KMS-11 (cell line): ENCODE measurements at regions not wholly inside any gene's neighbourhood (a gene's known extent, or its start where the extent isn't known, plus 50 kb on each side); places are given as distances from the start of the nearest gene placed in this dataset.
"Not testable (repeated sequence)": the region's sequence is repeated elsewhere in the genome, so short reads cannot be mapped to it uniquely, and the experiment has no call there.

Experiments
- H2AFZ ChIP-seq: fragments of 200-600 bp; sonication (generic); 2 replicates; pipeline ENCODE4 v1.6.1; 2016; ENCODE audit warnings: antibody characterized with exemption, mixed run types, low read depth
- H3K27ac ChIP-seq: fragments of 200-600 bp; sonication (generic); 2 replicates; pipeline ENCODE4 v1.6.1; 2016; ENCODE audit warnings: mild to moderate bottlenecking, mixed run types
- H3K27me3 ChIP-seq: fragments of 200-600 bp; sonication (generic); 2 replicates; pipeline ENCODE4 v1.6.1; 2017; ENCODE audit warnings: mild to moderate bottlenecking, low read depth, mixed run types, moderate library complexity; ENCODE audit not compliant: insufficient read depth
- H3K36me3 ChIP-seq: fragments of 200-600 bp; sonication (generic); 2 replicates; pipeline ENCODE4 v1.6.1; 2017; ENCODE audit warnings: mild to moderate bottlenecking, mixed run types; ENCODE audit not compliant: insufficient read depth
- H3K4me1 ChIP-seq: fragments of 200-600 bp; sonication (generic); 2 replicates; pipeline ENCODE4 v1.6.1; 2016; ENCODE audit warnings: mild to moderate bottlenecking, low read depth, mixed run types; ENCODE audit not compliant: poor library complexity, severe bottlenecking
- H3K4me2 ChIP-seq: fragments of 200-600 bp; sonication (generic); 2 replicates; pipeline ENCODE4 v1.7.0; 2016; ENCODE audit warnings: mild to moderate bottlenecking, mixed run types
- H3K4me3 ChIP-seq: fragments of 200-600 bp; sonication (generic); IDR thresholded peaks from 2 replicates; pipeline ENCODE4 v1.6.1; 2017; ENCODE audit warnings: low read depth, low read length, mixed read lengths; ENCODE audit not compliant: insufficient read depth
- H3K79me2 ChIP-seq: fragments of 200-600 bp; sonication (generic); 2 replicates; pipeline ENCODE4 v1.6.1; 2016; ENCODE audit warnings: low read depth, mixed run types; ENCODE audit not compliant: insufficient read depth
- H3K9ac ChIP-seq: fragments of 200-600 bp; sonication (generic); 2 replicates; pipeline ENCODE4 v1.6.1; 2016; ENCODE audit warnings: mild to moderate bottlenecking, mixed run types
- H4K20me1 ChIP-seq: fragments of 200-600 bp; sonication (generic); 2 replicates; pipeline ENCODE4 v1.6.1; 2016; ENCODE audit warnings: mild to moderate bottlenecking, mixed run types; ENCODE audit not compliant: insufficient read depth
- TF ChIP-seq, protein P1 (sequence below): fragments of 200-600 bp; sonication (generic); conservative IDR thresholded peaks from 2 replicates; pipeline ENCODE4 v1.6.1; 2017; ENCODE audit warnings: low read depth, mild to moderate bottlenecking, antibody characterized with exemption, low read length, moderate library complexity, mixed read lengths

DNA sequence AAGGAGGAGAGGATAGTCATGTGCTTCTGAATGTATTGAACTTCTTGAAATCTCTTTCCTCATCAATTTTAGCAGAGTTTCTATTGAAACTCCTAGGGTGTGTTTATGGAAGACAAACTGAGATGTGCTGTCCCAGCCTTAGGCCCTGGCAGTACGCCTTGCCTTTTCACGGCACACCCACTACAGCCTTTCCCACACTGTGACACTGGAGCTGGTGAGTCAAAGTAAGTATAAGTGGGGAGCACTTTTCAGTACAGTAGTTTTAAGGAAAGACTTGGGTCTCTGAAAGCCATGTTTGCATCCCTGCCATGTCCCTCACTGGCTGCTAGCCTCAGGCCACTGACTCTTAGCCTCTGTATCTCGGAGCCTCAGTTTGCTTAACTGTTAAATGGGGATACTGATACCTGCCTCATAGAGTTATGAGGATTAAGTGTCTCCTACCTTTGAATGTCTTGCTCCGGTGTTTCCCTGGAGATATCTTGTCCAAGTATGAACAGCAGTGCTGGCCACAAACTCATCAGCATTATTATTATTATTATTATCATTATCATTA lies 144.7 kb upstream of the CRHR1 start:
- no peaks in the 10 kb centered on the region for H3K27me3 ChIP-seq
- no peak overlapping the region for H3K27ac ChIP-seq
- H3K36me3 ChIP-seq, result no peaks in the 10 kb centered on the region
- TF ChIP-seq, protein P1, sequence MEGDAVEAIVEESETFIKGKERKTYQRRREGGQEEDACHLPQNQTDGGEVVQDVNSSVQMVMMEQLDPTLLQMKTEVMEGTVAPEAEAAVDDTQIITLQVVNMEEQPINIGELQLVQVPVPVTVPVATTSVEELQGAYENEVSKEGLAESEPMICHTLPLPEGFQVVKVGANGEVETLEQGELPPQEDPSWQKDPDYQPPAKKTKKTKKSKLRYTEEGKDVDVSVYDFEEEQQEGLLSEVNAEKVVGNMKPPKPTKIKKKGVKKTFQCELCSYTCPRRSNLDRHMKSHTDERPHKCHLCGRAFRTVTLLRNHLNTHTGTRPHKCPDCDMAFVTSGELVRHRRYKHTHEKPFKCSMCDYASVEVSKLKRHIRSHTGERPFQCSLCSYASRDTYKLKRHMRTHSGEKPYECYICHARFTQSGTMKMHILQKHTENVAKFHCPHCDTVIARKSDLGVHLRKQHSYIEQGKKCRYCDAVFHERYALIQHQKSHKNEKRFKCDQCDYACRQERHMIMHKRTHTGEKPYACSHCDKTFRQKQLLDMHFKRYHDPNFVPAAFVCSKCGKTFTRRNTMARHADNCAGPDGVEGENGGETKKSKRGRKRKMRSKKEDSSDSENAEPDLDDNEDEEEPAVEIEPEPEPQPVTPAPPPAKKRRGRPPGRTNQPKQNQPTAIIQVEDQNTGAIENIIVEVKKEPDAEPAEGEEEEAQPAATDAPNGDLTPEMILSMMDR, result no peak
- H2AFZ ChIP-seq, result no peak overlapping the region
- H3K4me1 ChIP-seq, result peaks cover 8% of the 10 kb centered on the region
- no peak overlapping the region for H3K4me3 ChIP-seq
- H3K9ac ChIP-seq, result no peak overlapping the region
- no peak overlapping the region for H3K4me2 ChIP-seq
- no peaks in the 10 kb centered on the region for H3K79me2 ChIP-seq
- H4K20me1 ChIP-seq, result no peaks in the 10 kb centered on the region

DNA sequence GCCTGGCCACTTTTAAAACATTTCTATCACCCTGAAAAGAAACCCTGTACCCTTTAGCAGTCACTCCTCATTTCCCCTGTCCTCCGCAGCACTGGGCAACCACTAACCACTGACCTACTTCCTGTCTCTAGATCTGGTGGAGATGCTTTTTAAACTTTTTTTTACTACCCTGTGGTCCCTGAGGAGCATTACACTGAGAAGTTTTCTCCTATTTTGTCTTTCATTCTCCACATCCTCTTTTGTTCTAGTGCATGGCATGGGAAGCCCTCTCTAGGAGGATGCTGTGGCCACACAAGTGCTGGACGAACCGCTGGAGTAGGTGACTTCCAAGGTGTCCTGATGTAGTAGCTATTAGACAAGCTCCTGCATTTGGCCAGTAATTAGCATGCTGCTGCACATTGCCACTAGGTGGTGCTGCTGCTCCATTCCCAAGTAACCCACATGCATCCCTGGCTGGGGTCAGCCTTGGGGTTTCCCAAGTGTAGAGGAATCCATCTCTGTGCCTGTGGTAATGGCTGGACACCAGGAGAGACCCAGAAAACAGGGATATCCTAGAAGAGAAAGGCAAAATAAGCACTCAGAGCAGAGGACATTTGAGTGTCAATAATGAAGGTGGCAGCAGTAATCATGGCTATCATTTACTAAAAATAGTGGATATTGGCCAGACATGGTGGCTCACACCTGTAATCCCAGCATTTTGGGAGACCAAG lies 143.8 kb upstream of the CRHR1 start:
- TF ChIP-seq, protein P1, result peak; percentile 99
- H4K20me1 ChIP-seq, result no peaks in the 10 kb centered on the region
- H2AFZ ChIP-seq, result no peak overlapping the region
- no peak overlapping the region for H3K9ac ChIP-seq
- H3K36me3 ChIP-seq, result no peaks in the 10 kb centered on the region
- H3K27ac ChIP-seq, result no peak overlapping the region
- no peaks in the 10 kb centered on the region for H3K79me2 ChIP-seq
- H3K4me2 ChIP-seq, result 0 out of 2 replicates have a peak overlapping the region, but pooled peaks have one; percentile 0
- H3K27me3 ChIP-seq, result no peaks in the 10 kb centered on the region
- H3K4me3 ChIP-seq, result no peak overlapping the region
- peaks cover 8% of the 10 kb centered on the region for H3K4me1 ChIP-seq

DNA sequence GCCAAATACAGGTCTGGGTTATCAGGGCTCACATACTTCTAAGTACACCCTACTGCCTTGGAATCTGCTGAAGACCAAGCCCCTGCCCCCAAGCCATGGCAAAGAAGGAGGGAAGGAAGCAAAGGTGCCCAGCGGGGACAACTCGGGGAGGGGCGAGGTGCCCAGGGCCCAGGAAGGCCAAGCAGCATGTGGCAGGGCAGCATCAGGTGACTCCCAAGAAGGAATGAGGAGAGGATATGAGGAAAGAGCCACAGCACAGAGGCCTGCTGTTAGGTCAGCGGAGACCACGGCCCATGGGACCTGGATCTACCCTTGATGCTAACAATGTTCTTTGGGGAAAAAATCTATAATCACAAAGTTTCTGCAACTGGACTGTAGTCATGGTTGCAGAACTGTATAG lies 142.6 kb upstream of the CRHR1 start:
- H4K20me1 ChIP-seq, result no peaks in the 10 kb centered on the region
- H3K79me2 ChIP-seq, result no peaks in the 10 kb centered on the region
- TF ChIP-seq, protein P1, result no peak
- H3K4me1 ChIP-seq, result peaks cover 8% of the 10 kb centered on the region
- no peak overlapping the region for H3K4me2 ChIP-seq
- no peak overlapping the region for H3K27ac ChIP-seq
- H2AFZ ChIP-seq, result no peak overlapping the region
- H3K36me3 ChIP-seq, result no peaks in the 10 kb centered on the region
- H3K27me3 ChIP-seq, result no peaks in the 10 kb centered on the region
- no peak overlapping the region for H3K9ac ChIP-seq
- H3K4me3 ChIP-seq, result no peak overlapping the region

DNA sequence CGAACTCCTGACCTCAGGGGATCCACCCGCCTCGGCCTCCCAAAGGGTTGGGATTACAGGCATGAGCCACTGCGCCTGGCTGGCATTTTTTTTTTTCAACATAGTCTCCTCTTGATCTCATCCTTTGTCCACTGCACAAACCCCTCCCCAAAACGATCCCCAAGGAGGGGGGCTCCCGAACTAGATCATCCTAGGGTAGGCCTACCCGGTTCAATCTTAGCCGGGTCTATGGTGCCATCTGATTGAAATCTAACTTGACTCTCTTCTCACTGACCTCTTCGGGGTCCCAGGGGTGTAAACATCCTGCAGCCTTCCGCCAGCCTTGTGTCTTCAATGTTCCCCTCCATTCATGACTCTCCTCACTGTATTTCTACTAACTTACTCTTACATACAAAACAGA lies 140.5 kb upstream of the CRHR1 start:
- H3K9ac ChIP-seq, result no peak overlapping the region
- H3K27me3 ChIP-seq, result 0 out of 2 replicates have a peak, but pooled peaks cover 4% of the 10 kb centered on the region
- H4K20me1 ChIP-seq, result no peaks in the 10 kb centered on the region
- no peaks in the 10 kb centered on the region for H3K79me2 ChIP-seq
- no peak overlapping the region for H3K4me3 ChIP-seq
- TF ChIP-seq, protein P1, result no peak
- H3K4me1 ChIP-seq, result peaks cover 8% of the 10 kb centered on the region
- H2AFZ ChIP-seq, result no peak overlapping the region
- H3K36me3 ChIP-seq, result no peaks in the 10 kb centered on the region
- no peak overlapping the region for H3K27ac ChIP-seq
- H3K4me2 ChIP-seq, result no peak overlapping the region

DNA sequence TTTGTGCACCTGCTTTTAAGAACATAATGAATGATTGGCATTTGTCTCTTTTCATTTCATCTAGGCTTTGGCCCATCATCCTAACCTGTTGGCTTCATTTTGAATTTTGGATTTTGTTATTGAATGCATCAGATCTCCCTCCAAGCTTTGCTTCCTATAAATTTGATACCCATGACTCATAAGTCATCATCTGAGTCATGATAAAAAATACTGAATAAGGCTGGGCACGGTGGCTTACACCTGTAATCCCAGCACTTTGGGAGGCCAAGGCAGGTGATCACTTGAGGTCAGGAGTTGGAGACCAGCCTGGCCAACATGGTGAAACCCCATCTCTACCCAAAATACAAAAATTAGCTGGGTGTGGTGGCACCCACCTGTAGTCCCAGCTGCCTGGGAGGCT lies 139.5 kb upstream of the CRHR1 start:
- not testable (repeated sequence) for H4K20me1 ChIP-seq, H3K9ac ChIP-seq, H3K4me3 ChIP-seq, H3K79me2 ChIP-seq, H3K36me3 ChIP-seq, H3K4me1 ChIP-seq, H3K27ac ChIP-seq, H3K27me3 ChIP-seq, H2AFZ ChIP-seq, H3K4me2 ChIP-seq
